Left cardiac atrium (tissue), 4 donors: ENCODE measurements at regions not wholly inside any gene's neighbourhood (a gene's known extent, or its start where the extent isn't known, plus 50 kb on each side); places are given as distances from the start of the nearest gene placed in this dataset.

Experiments used
- ATAC-seq, 2 donors: fragments of 200-7000 bp; cut with Tn5 transposase; one replicate each; pipeline ENCODE4 v1.9.1; 2020; ENCODE audit warnings: mild to moderate bottlenecking in 2 of 2, moderate library complexity in 2 of 2
- DNase-seq: peaks from one replicate; pipeline ENCODE4 v3.0.0-alpha.2; 2020
- intact Hi-C, 2 donors: fragments of 100-400 bp; cut with DNase I; formaldehyde crosslinking; loops; one replicate each; pipeline versions ENCODE4 v1.14.1 to v1.15.1; 2022 to 2023
- donor health status: DM: no; HTN: yes; CAD: no.
- donor health status: DM: no; HTN: yes; CAD: no; lungs with severe emphysema.
- donor health status: DM: yes; HTN: yes; CAD: no.
- donor health status: Dilated cardiomyopathy.

- no peak for DNase-seq
- no peak for ATAC-seq
- intact Hi-C loops = no loop called here
These were observed 122.9 kb downstream of the DDX1 start for GRCh38 chr2:15714609-15715008.

GRCh38 chr2:15715596-15715995 is 123.9 kb downstream of the DDX1 start:
- no peak for DNase-seq
- ATAC-seq = no peak
- intact Hi-C loops = no loop called here

GRCh38 chr2:15718103-15718943 is 126.7 kb downstream of the DDX1 start:
- intact Hi-C loops = no loop called here
- DNase-seq (no peak), ATAC-seq (no peak)

GRCh38 chr2:15718944-15719323 is 127.3 kb downstream of the DDX1 start:
- intact Hi-C loops = no loop called here
- ATAC-seq (no peak), DNase-seq (no peak)

GRCh38 chr2:15719566-15720313 is 128.1 kb downstream of the DDX1 start:
- DNase-seq (no peak), ATAC-seq (no peak)
- intact Hi-C loops = no loop called here

- no peak for ATAC-seq
- intact Hi-C loops = no loop called here
- DNase-seq = no peak
These were observed 129.1 kb downstream of the DDX1 start for GRCh38 chr2:15720561-15721307.

GRCh38 chr2:15721411-15722067 is 129.9 kb downstream of the DDX1 start:
- intact Hi-C loops = no loop called here
- DNase-seq (no peak), ATAC-seq (no peak)

- no peak for DNase-seq
- intact Hi-C loops = no loop called here
- no peak for ATAC-seq
These were observed 131.3 kb downstream of the DDX1 start for GRCh38 chr2:15722980-15723379.

- no peak for DNase-seq
- ATAC-seq = no peak
- intact Hi-C loops = no loop called here
These were observed 132.6 kb downstream of the DDX1 start for GRCh38 chr2:15724235-15724634.

GRCh38 chr2:15725101-15725781 is 133.6 kb downstream of the DDX1 start:
- intact Hi-C loops = no loop called here
- no peak for ATAC-seq
- DNase-seq = no peak

- ATAC-seq (no peak), DNase-seq (no peak)
- intact Hi-C loops = no loop called here
These were observed 134.1 kb downstream of the DDX1 start for GRCh38 chr2:15725782-15726112.

GRCh38 chr2:15726321-15727057 is 134.8 kb downstream of the DDX1 start:
- ATAC-seq (no peak), DNase-seq (no peak)

GRCh38 chr2:15727396-15728244 is 136.0 kb downstream of the DDX1 start:
- intact Hi-C loops = no loop called here
- no peak for DNase-seq
- ATAC-seq = no peak

More at GRCh38 chr2:15726321-15727057, 134.8 kb downstream of the DDX1 start:
- intact Hi-C loops = no loop called here

GRCh38 chr2:15728245-15728938 is 136.7 kb downstream of the DDX1 start:
- DNase-seq (no peak), ATAC-seq (no peak)
- intact Hi-C loops = no loop called here

GRCh38 chr2:15729001-15729400 is 137.3 kb downstream of the DDX1 start:
- DNase-seq (no peak), ATAC-seq (no peak)
- intact Hi-C loops = no loop called here

- ATAC-seq (peak in 1 of 2 donors; percentile 28), DNase-seq (no peak)
- intact Hi-C loops = no loop called here
These were observed 138.3 kb downstream of the DDX1 start for GRCh38 chr2:15729709-15730544.
